22Rv1 (cell line): ENCODE measurements at regions not wholly inside any gene's neighbourhood (a gene's known extent, or its start where the extent isn't known, plus 50 kb on each side); places are given as distances from the start of the nearest gene placed in this dataset.

ENCODE experiments used
- CTCF ChIP-seq: fragments of 450-650 bp; IDR thresholded peaks from 2 replicates; pipeline ENCODE4 v1.5.1; 2017; ENCODE audit warnings: mild to moderate bottlenecking
- ZFX ChIP-seq: fragments of 450-650 bp; IDR thresholded peaks from 2 replicates; pipeline ENCODE4 v1.6.1; 2017; ENCODE audit warnings: antibody characterized with exemption, borderline replicate concordance

GRCh38 chr3:159148466-159148865 lies 346.6 kb downstream of the MFSD1 start:
- TF ChIP-seq CTCF (no peak), ZFX (no peak)
